Suppressor macrophage treated with lipopolysaccharide for 1 hour (primary cell): ENCODE measurements at regions not wholly inside any gene's neighbourhood (a gene's known extent, or its start where the extent isn't known, plus 50 kb on each side); places are given as distances from the start of the nearest gene placed in this dataset.

Experiments
- DNase-seq, 3 donors: peaks; one replicate each; pipeline ENCODE4 v3.0.0-alpha.2; 2020 to 2022

DNA sequence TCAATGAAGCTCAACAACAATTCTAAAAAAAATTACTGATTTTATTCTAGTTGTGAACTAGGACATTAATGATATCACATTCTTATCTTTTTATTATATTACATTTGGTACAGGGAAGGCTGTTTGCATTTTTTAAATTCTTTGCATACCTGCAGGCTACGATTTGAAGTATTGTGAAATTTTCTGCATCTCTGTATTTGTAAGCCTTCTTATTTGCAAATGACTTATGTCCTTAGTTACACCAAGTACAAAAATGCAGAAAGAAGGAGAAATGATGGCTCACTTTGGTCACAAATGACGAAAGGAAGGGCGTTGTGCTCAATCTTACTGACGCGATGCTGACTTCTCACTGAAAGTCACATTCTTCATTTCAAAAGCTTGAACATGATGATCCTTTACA is 227.5 kb upstream of the SOX11 start:
- no peak for DNase-seq

DNA sequence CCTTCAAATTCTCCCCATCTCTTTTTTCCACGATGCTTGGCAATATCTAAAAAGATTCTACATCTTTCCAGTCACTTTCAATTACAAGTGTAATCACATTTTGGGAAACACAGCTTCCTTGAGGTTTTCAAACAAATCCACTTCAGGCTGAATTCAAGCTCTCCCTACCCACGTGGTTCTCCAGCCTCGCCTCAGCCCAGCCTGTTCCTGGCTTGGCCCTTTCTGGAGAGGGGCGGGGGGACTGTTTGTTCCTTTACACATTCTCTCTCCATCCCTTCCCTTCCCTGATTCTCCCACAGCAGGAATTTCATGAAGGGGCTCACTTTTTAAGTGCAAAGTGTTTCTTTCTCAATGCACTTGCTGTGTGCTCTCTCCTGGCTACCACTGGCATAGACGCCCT is 226.3 kb upstream of the SOX11 start:
- DNase-seq = no peak

DNA sequence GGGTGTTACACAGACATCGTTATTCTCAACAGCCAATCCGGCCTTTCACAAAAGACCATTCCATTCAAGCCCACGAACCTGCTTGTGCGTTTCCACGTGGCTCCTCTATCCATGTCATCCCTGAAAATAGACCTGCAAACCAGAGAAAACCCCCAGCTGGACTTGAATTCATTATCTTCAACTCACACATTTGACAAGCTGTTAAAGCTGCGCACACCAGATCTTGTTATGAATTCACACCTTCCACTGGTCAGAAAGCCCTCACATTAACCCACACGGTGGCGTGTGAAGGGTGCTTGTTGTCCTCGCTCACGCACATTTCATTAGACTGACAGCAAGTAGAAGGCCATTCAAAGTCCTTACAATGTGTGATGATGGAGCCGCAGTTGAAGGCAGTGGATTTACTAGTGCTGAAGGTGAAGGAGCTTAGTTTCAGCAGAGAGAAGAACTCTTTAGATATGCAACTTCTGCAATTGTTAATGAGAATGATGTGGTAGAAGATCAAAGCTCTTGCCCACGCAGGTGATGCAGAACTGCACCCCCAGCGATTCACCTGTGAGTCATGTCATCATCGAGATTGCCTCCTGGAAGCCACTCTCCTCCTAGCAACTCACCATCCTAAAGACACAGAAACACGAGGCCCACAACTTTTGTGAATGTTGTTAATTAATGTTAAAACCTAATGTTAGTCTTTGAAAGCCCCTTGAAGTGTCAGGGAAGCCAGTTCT is 224.8 kb upstream of the SOX11 start:
- DNase-seq = no peak

DNA sequence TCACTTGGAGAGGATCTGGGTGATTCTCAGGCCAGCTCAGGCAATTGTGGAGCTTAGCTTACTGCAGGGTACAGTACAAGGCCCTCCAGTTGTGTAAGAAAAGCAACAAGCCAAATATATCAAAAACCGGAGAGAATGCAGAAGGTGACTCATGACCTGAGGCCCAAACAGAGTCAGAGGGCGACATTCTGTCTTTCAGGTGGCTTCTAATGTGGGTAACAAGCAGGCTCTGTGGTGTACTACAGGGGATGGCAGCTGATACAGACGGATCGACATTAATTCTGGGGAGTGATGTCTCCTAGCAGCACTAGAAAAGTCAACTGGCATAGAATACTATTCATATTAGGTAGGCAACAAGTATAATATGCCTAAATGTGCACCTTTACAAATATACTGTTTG is 219.5 kb upstream of the SOX11 start:
- DNase-seq = no peak

DNA sequence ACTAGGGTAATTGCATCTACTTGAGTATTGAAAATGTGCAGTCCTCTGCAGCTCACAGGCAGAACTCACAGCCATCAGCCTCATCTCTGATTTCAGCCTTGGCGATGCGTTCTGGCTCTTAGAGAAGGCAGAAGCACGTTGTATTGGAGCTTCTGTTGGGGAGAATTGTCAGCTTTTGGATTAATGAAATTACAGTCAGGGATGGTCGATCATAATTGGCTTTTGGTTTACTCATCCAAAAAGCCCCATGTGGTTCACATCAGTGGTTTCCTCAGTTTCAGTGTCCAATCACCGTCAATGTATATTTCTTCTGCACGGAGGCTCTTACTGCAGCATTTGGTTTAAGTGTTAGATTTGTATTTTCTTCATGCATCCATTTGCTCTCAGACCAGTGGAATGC is 218.5 kb upstream of the SOX11 start:
- DNase-seq = no peak

DNA sequence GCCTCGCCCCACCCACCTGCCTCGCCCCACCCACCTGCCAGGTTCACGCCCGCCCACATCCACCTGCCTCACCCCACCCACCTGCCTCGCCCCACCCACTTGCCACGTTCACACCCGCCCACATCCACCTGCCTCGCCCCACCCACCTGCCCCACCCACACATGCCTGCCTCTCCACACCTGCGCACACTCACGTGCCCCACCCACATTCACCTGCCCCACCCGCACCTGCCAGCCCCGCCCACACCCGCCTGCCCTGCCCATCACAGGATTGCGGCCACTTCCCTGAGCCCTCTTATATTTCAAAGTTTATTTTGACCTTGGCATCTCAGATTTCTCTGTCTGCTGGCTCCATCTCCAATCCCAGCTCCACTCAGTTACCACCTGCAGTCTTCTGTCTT is 217.5 kb upstream of the SOX11 start:
- DNase-seq = no peak

DNA sequence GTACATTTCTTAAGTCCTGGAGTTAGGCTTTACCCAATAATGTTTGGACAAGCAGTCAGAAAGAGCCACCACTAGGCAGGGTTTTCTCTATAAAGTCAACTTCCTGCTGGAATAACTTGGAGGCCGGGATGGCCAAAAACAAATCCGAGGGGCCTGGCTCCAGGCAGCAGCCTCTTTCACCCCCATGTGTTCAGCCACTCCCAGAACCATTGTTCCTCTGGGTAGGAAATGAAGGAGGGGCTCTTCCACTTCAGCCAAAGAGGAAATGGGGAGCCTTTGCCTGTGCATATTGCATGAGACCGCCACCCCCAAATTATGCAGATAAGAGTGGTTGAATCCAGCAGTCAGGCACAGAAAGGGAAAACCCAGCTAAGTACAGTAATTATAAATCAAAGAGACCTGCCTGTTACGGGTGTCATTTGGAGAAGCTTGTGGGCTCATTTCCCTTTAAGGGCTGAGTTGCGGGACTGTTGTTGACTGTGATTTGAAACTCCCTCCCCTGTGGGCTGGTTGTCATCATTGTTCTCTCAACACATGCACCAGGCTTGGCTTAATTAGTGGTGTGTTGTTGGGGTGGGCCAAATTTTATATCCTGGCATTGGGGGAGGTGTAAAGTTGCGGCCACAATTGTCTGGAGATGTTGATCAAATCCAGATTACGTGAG is 212.8 kb upstream of the SOX11 start:
- no peak for DNase-seq

DNA sequence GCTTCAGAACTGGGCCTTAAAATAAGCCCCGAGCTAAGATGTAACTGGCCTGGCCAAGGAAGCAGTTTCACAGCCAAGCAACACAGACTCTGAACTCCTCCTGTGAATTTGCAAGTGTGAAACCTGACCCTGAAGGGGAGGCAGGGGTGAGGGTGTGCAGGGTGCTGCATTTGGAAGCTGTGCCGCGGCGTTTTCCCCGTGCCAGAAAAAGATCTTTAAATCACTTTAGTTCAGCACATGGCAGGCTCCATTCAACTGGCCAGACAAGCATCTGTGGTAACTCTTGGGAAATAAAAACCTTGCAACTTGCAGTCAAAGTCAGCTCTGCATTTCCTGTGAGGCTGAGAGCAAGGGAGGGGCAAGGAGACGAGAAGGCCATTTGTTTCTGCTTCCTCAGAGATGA is 209.3 kb upstream of the SOX11 start:
- DNase-seq = no peak

DNA sequence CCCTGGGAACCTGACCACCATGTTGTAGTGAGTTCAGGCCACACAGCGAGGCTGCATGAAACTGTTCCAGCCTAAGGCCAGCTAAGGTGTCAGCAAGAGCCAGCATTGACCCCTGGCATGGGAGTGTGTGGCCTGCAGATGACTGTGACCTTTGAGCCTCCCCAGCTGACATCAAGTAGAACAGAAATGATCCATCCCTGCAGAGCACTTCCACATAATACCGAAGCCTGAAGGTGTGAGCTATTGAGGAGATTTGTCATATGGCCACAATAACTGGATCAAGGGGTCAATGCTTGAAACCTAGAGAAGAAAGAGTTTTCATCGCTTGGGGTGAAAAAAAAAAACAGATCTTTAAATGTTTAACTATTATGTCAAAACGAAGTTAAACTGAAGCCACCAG is 207.3 kb upstream of the SOX11 start:
- no peak for DNase-seq

DNA sequence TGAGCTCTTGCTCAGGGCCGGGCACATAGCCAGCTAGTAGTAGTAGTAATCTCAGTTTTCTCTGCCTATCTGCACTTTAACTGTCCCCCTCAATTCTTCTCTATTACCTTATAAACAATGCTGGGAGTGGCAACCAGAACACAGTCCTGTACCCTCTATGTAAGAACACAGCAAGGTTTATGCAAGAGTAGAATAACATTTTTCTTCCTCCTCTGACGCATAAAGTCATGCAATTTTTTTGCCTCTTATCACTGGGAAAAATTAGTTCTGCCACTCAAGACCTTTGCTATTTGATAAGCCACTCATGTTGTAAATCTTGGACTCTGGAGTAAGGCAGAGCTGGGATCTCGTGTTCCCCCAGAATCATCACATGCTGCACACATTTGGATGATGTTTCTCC is 200.7 kb upstream of the SOX11 start:
- DNase-seq = no peak

DNA sequence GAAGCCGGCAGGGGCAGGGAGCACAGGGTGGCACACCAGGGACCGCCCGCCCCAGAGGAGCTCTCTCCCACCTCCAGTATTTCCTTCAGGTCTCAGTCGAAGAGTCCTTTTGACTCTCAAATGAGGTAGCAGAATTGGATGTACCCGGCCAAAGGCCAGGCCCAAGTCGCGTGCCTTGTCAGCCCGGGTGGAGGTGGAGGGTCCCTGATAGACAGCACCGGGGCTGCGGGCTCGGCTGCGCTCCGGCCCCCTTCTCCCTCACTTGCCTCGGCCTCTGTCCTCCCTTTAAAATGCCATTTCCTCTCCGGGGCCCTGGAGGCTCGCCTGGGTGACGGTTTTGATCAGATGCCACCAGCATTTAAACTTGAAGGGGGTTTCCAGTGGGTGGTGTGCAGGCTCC is 198.9 kb upstream of the SOX11 start:
- DNase-seq = no peak

DNA sequence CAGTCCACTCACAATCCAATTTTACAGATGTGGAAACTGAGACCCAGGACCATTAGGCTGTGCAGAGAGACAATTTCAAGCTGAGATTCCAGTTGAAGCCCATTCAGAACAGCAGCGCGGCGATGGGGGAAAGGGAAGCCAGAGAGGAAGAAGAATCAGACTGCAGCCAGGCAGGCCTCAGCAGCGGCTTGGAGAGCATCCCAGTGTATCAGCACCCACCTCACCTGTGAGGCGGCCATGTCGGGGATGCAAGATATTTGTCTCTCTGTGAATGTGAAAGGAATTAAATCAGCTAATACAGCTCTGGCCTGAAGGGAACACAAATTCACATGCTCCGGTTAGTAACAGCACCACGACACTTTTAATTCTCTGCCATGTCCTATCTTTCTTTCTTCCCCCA is 198.0 kb upstream of the SOX11 start:
- no peak for DNase-seq

DNA sequence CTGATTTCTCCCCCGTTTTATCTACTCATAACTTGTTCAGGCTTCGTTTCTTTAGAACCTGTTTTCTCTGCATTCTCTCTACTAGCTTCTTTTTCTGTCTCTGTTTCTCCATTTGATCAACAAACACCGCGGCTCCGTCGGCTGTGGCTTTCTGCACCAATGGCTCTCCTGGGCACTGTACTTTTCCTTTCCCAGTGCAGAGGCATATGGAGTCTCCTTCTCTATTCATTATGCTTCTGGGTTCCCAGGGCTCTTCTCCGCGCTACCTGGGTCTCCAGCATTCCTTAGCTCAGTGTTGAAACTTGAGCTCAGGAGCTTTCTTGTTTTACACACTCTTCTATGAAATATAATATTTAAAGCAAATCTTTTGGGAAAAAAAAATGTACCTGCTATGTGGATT is 196.6 kb upstream of the SOX11 start:
- no peak for DNase-seq

DNA sequence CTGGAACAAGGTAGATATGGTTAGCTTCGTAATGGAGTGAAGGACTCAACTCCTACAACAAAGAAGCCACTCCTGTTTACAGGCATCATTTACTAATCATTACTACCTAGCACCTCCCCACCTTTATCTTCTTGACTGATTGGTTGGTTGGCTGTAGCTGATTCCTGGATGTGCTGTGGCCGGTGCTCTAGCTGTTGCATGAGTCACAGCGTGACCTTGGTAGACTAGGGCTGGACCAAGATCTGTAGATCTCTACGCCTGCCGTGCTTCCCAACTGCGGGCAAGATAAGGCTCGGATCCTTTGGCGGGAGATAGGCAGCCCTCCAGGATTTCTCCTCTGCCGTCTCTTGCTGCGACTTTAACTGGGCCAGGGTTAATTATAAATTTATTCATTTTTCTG is 194.3 kb upstream of the SOX11 start:
- DNase-seq = no peak

DNA sequence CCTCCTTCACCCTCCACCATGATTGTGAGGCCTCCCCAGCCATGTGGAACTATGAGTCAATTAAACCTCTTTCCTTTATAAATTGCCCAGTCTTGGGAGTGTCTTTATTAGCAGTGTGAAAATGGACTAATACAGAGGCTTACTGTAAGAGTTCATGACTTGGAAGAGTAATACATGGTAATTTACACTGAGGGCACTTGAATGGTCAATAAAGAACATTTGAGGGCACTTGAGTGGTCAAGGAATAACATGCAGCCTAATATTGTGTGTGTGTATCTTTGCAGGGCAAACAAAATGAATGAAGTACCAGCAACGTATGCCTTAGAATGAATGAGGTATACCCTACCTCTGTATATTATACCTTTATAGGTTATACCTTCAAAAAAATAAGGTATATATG is 190.4 kb upstream of the SOX11 start:
- no peak for DNase-seq

DNA sequence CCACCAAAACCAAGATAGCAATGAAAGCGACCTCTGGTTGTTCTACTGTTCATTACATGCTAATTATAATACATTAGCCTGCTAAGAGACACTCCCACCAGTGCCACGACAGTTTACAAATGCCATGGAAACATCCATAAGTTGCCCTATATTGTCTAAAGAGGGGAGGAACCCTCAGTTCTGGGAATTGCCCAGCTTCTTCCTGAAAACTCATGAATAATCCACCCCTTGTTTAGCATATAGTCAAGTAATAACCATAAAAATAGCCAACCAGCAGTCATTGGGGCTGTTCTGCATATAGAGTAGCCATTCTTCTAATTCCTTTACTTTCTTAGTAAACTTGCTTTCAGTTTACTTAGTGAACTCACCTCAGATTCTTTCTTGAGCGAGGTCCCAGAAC is 189.8 kb upstream of the SOX11 start:
- no peak for DNase-seq

DNA sequence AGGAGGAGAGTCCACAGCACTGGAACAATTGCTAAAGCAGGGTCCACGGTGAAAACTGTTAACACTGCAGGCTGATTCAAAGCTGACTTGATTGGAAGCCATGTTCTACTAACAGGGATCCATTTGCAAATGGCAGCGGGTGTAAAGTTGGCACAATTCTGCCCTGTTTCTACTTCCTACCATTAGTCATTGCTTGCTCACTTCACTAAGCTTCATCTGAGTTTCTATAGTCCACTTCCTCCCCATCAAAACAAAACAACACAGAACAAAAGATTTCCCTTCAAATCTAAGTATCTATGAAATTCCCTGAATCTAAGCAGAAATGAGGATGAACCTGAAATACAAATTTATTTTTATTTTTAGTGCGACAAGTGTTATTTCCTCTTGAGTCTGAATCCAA is 187.4 kb upstream of the SOX11 start:
- DNase-seq = no peak

DNA sequence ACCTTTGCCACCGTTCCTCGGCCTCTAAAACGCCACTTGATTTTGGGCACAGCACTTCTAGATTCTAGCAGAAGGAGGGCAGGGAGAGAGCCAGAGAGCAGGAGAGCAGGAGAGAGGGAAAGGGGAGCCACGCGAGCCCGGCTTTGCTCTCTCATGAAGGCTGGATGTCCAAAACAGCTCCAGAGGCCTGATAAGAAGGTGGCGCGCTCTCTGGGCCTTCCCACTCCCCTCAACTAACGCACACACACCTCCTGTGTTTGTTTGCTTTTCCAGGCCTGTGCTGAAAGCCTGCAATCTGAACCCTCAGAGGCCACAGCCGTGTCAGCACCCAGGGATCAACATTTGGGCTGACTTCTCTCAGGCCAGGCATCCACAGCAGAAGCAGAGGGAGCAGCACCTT is 184.8 kb upstream of the SOX11 start:
- DNase-seq = no peak

DNA sequence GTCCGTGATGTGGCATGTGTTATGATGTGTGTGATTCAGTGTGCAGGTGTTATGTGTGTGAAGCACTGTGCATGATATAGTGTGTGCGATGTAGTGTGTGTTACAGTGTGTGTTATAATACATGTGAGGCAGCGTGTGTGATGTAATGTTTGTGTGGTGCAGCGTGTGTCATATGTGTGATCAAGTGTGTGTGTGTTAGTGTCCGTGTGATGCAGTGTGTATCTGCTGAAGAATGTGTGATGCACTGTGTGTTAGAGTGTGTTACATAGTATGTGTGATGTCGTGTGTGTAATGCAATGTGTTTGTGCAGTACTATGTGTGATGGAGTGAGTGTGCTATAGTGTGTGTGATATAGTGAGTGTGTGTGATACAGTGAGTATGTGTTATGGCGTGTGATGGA is 182.8 kb upstream of the SOX11 start:
- DNase-seq = no peak

DNA sequence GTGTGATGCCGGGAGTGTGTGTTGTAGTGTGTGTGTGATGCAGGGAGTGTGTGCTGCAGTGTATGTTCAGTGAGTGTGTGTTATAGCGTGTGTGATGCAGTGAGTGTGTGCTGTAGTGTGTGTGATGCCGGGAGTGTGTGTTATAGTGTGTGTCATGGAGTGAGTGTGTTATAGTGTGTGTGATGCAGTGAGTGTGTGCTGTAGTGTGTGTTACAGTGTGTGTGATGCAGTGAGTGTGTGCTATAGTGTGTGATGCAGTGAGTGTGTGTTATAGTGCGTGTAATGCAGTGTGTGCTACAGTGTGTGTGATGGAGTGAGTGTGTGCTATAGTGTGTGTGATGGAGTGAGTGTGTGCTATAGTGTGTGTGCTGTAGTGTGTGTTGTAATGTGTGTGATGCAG is 182.1 kb upstream of the SOX11 start:
- DNase-seq = no peak

DNA sequence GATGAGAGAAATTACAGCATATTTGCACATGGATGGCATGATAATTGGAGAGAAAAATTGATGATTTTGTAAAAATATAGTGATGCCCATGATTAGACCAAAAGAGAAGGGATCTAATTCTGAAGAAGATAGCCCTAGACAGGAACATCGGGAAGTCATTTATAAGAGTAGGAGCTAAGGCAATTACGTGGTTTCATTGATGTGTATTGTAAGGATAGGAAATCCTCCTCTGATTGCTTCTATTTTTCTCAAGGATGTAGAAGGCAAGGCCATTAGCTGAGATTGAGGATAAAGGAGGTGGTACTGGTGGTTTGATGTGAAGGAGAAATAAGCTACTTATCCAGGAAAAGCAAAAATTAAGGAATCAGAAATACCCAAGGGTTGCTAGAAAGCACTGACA is 176.5 kb upstream of the SOX11 start:
- DNase-seq = no peak

DNA sequence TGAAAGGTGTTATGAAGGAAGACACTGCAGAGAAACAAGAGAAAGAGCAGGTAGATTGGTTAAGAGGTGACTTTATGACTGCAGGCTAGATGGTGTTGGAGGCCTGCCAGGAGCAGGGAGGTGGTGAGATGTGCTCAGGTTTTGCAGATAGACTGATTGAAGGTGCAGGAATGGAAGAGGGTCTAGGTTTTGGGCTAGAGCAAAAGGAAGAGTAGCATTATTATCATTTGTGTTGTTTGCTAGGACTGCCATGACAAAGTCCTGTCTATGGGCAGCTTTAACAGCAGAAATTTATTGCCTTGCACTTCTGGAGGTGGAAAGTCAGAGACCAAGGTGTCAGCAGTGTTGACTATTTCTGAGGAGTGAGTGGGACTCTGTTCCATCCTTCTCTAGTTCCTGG is 172.9 kb upstream of the SOX11 start:
- DNase-seq = no peak

DNA sequence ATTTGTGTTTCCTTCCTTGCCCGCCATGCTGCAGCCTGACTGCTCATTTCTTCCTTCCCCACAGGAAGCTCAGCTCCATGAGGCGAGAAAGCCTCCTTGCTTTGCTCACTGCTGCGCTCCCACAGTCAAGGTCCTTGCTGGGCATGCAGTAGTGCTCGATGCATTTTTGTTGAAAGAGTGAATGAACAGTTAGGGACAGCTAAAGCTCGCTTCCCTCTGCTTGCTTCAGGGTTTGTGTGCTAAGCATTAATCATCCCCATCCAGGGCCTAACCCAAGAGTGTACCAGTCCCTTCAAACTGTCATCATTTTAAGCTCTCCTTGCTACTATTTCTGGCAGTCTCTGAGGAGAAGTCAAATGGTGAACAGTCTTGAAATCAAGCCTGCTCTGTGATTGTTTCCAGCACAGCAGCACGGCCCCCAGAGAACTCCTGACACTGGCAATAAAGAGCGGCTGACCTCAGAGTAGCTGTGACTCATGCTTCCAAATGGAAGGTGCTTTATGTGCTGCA is 171.7 kb upstream of the SOX11 start:
- DNase-seq = no peak

DNA sequence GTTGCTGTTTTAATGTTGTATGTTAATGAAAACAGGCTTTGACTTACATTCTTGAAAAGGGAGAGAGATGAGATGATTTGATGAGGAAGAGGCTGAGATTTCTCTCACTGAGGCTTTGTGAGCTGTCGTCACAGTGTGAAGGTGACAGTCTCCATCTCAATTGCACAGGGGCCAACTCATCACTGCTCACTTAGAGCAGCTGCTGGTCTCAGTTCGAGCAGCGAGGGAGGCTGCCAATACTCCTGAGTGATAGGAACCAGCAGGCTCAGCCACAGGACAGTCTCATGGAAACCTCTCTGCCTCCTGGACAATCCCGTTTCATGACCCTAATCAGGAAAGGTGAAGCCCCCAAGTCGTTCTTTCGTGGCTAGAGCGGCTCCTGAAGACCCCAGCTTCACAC is 170.7 kb upstream of the SOX11 start:
- no peak for DNase-seq

DNA sequence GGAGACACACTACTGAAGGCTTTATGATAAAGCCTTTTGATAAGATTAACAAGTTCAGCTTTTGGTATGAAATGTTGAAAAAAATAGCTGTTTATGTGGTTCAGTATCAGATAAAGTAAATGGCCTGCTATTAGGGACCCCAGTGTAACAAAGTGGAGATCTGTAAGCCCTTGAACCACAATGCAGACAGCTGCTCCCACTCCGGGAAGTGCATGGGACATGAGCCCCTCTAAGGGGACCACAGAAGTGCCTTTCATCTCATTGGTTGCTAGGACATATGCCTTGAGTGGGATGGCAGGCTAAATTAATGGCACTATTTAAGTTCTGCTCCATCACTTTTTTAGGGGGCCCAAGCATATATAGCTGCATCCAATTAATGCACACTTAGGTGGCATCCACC is 167.6 kb upstream of the SOX11 start:
- no peak for DNase-seq
